ENCODE measurements at regions not wholly inside any gene's neighbourhood (a gene's known extent, or its start where the extent isn't known, plus 50 kb on each side); places are given as distances from the start of the nearest gene placed in this dataset.

DNA sequence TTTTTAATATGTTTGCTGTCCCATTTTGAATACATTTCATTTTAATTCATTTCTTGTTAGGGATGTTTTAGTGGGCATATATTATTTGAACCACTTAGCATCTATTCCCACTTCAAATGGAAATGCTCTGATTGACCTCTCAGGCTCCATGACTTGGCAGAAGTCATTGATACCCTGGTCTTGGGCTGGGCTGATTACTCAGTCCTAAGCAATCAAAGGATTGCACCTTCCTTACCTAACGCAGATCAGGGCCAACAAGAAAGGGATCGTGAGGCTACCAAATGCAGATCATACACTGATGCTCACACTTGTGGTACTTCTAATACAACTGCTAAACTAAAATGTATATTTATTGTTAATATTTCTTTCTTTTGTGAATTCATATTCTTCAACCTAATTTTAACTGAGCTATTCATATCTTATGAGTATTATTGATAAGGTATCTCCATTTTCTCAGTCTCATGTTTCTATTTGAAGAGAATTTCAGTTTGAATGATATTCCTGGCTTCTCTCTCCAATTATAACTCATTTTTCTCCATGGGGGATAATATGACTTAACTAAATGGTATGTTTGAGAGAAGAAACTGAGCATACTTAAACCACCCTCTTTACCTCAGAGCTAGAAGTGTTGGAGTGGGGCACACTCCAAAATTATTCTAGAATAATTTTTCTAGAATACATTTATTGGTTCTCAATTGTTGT lies 615.5 kb upstream of the ADAMTS5 start:
- no peaks in the 10 kb centered on the region for H3K27me3 Mint-ChIP-seq (ENCODE audit: low read depth)
- peaks cover 3% of the 10 kb centered on the region for H3K9me3 Mint-ChIP-seq
- no peak overlapping the region for H3K27ac Mint-ChIP-seq (ENCODE audit: unreplicated experiment)
- no peaks in the 10 kb centered on the region for H3K36me3 Mint-ChIP-seq (ENCODE audit: low read depth)
- no peak overlapping the region for H3K4me3 Mint-ChIP-seq
- TF ChIP-seq CTCF (conservative IDR thresholded peaks at IDR 0.05): no peak
- H3K4me1 Mint-ChIP-seq: no peaks in the 10 kb centered on the region
- no peak for DNase-seq (ENCODE audit: low read depth, low spot score)

GRCh38 chr21:27581168-27581567 lies 614.3 kb upstream of the ADAMTS5 start:
- TF ChIP-seq CTCF (conservative IDR thresholded peaks at IDR 0.05): no peak
- no peak overlapping the region for H3K27ac Mint-ChIP-seq (ENCODE audit: unreplicated experiment)
- H3K9me3 Mint-ChIP-seq: peaks cover 3% of the 10 kb centered on the region
- no peaks in the 10 kb centered on the region for H3K27me3 Mint-ChIP-seq (ENCODE audit: low read depth)
- H3K4me3 Mint-ChIP-seq: no peak overlapping the region
- no peaks in the 10 kb centered on the region for H3K36me3 Mint-ChIP-seq (ENCODE audit: low read depth)
- no peak for DNase-seq (ENCODE audit: low read depth, low spot score)
- no peaks in the 10 kb centered on the region for H3K4me1 Mint-ChIP-seq

DNA sequence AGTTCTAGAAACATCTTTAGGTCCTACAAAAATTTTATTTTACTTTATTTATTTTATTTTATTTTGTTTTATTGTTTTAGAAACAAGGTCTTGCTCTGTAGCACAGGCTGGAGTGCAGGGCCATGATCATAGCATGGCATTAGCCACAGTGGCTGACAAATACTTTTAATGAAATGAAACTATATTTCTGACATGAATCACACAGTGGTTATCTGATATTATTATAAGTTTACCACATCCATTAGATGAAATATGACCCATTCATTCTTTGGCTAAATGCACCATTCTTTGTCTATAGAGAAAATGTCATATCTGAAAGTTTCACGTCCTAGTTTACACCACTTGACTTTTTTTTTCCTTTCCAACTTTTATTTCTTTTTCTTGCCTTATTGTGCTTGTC lies 613.4 kb upstream of the ADAMTS5 start:
- no peaks in the 10 kb centered on the region for H3K4me1 Mint-ChIP-seq
- TF ChIP-seq CTCF (conservative IDR thresholded peaks at IDR 0.05): no peak
- H3K9me3 Mint-ChIP-seq: peaks cover 3% of the 10 kb centered on the region
- no peaks in the 10 kb centered on the region for H3K36me3 Mint-ChIP-seq (ENCODE audit: low read depth)
- no peak for DNase-seq (ENCODE audit: low read depth, low spot score)
- no peak overlapping the region for H3K4me3 Mint-ChIP-seq
- H3K27me3 Mint-ChIP-seq (ENCODE audit: low read depth): no peaks in the 10 kb centered on the region
- H3K27ac Mint-ChIP-seq (ENCODE audit: unreplicated experiment): no peak overlapping the region

- Mint-ChIP-seq H3K4me1 (no peaks in the 10 kb centered on the region), H3K9me3 (peaks cover 8% of the 10 kb centered on the region), H3K36me3 (ENCODE audit: low read depth) (no peaks in the 10 kb centered on the region), H3K27me3 (ENCODE audit: low read depth) (no peaks in the 10 kb centered on the region), H3K4me3 (no peak overlapping the region), H3K27ac (ENCODE audit: unreplicated experiment) (no peak overlapping the region)
- no peak for TF ChIP-seq CTCF (conservative IDR thresholded peaks at IDR 0.05)
- DNase-seq (ENCODE audit: low read depth, low spot score): no peak
These were observed 611.9 kb upstream of the ADAMTS5 start for GRCh38 chr21:27578741-27579265.

DNA sequence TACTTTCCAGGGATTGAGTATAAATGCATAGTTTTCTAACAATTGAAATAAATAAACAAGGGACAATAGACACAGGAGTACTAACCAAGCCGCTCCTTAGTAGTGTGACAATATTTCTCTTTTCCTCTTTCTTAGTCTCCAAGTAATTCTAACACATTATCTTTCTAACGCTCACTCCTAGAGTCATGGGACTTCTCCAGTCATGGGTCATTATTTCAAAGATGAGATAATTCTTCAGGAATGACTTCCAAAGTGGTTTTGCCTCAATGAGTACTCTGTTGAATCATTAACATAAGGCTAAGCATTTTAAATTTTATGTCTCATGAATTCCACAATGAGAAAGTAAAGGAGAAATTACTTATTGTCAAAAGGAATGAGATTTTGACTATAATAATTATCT lies 605.8 kb upstream of the ADAMTS5 start:
- no peak overlapping the region for H3K4me3 Mint-ChIP-seq
- no peak for DNase-seq (ENCODE audit: low read depth, low spot score)
- H3K27ac Mint-ChIP-seq (ENCODE audit: unreplicated experiment): no peak overlapping the region

More for the DNA sequence above, 605.8 kb upstream of the ADAMTS5 start:
- Mint-ChIP-seq H3K27me3 (ENCODE audit: low read depth) (no peaks in the 10 kb centered on the region), H3K4me1 (no peaks in the 10 kb centered on the region), H3K9me3 (peaks cover 6% of the 10 kb centered on the region), H3K36me3 (ENCODE audit: low read depth) (no peaks in the 10 kb centered on the region)
- no peak for TF ChIP-seq CTCF (conservative IDR thresholded peaks at IDR 0.05)

Measured in neural crest cell (in vitro differentiated cells).